Coronary artery (tissue), 2 donors: ENCODE measurements at regions not wholly inside any gene's neighbourhood (a gene's known extent, or its start where the extent isn't known, plus 50 kb on each side); places are given as distances from the start of the nearest gene placed in this dataset.

Experiments
- DNase-seq: peaks from one replicate; pipeline ENCODE4 v3.0.0-alpha.2; 2017; ENCODE audit warnings: low spot score
- H3K27ac ChIP-seq, 2 donors: fragments of 200-600 bp; sonication (generic); one replicate each; pipeline ENCODE4 v1.5.1; 2016 to 2019
- H3K4me3 ChIP-seq: fragments of 200-600 bp; sonication (generic); 2 replicates; pipeline ENCODE4 v1.5.1; 2016; ENCODE audit warnings: mild to moderate bottlenecking, moderate library complexity
- CTCF ChIP-seq: fragments of 200-600 bp; sonication (generic); IDR thresholded peaks from one replicate; pipeline ENCODE4 v1.5.1; 2019; ENCODE audit warnings: antibody characterized with exemption

GRCh38 chr2:10514273-10514672, 66.1 kb upstream of the ODC1 start:
- Histone ChIP-seq H3K27ac (no peak overlapping the region), H3K4me3 (no peak overlapping the region)
- DNase-seq: peak; percentile 38
- no peak for TF ChIP-seq CTCF

- DNase-seq: peak; percentile 52
- TF ChIP-seq CTCF: no peak
These were observed 65.1 kb upstream of the ODC1 start for GRCh38 chr2:10513201-10513600.

GRCh38 chr2:10508038-10508437, 59.9 kb upstream of the ODC1 start:
- Histone ChIP-seq H3K4me3 (no peak overlapping the region), H3K27ac (no peak overlapping the region)
- no peak for DNase-seq
- TF ChIP-seq CTCF: no peak

More at GRCh38 chr2:10513201-10513600, 65.1 kb upstream of the ODC1 start:
- Histone ChIP-seq H3K27ac (no peak overlapping the region), H3K4me3 (no peak overlapping the region)

- no peak overlapping the region for H3K27ac ChIP-seq
- no peak for TF ChIP-seq CTCF
- H3K4me3 ChIP-seq: no peak overlapping the region
- no peak for DNase-seq
These were observed 59.0 kb upstream of the ODC1 start for GRCh38 chr2:10507106-10507505.

GRCh38 chr2:10504994-10505820, 57.1 kb upstream of the ODC1 start:
- DNase-seq: no peak
- Histone ChIP-seq H3K27ac (no peak overlapping the region), H3K4me3 (no peak overlapping the region)
- TF ChIP-seq CTCF: no peak

GRCh38 chr2:10504370-10504993, 56.4 kb upstream of the ODC1 start:
- TF ChIP-seq CTCF: no peak
- peak; percentile 60 for DNase-seq
- no peak overlapping the region for H3K27ac ChIP-seq
- no peak overlapping the region for H3K4me3 ChIP-seq

- H3K4me3 ChIP-seq: no peak overlapping the region
- TF ChIP-seq CTCF: no peak
- no peak for DNase-seq
- H3K27ac ChIP-seq: no peak overlapping the region
These were observed 54.6 kb upstream of the ODC1 start for GRCh38 chr2:10502803-10503107.
